OCI-LY3 (cell line): ENCODE measurements at regions not wholly inside any gene's neighbourhood (a gene's known extent, or its start where the extent isn't known, plus 50 kb on each side); places are given as distances from the start of the nearest gene placed in this dataset.

ENCODE experiments used
- CTCF ChIP-seq: fragments of 200-600, 300-600 bp; sonication (generic); IDR thresholded peaks from 2 replicates; pipeline ENCODE4 v1.5.1; 2014; ENCODE audit warnings: antibody characterized with exemption, low read length, low read depth
- EZH2phosphoT487 ChIP-seq: fragments of 200-600 bp; shearing (Covaris generic); IDR thresholded peaks from 2 replicates; pipeline ENCODE4 v1.6.1; 2018; ENCODE audit warnings: antibody characterized with exemption, mixed run types, low read depth

- TF ChIP-seq CTCF = no peak
- no peak for TF ChIP-seq EZH2phosphoT487
Measured at GRCh38 chr12:28866296-28866695, 282.8 kb upstream of the FAR2 start.
